ENCODE measurements at regions not wholly inside any gene's neighbourhood (a gene's known extent, or its start where the extent isn't known, plus 50 kb on each side); places are given as distances from the start of the nearest gene placed in this dataset.

DNA sequence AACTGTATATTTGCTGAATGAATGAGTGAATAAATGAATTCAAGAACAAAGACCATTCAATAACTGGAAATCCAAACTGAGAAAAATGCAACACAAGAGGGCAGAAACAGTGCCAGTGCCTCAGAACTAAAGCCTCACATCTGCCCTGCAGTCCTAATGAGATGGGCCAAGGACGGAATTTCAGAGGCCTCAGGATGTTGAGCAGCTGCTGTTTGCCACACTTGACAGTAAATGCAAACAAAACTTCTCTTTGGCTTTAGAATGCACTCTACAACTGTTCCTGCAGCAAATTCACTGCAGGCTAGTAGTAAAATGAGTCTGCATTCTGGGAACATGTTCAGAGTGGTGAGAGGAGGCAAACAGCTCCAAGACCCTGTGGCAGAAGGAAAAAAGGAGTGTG, 177.6 kb upstream of the LRFN2 start:
- no peaks in the 10 kb centered on the region for H3K36me3 ChIP-seq (ENCODE audit: control insufficient read depth, insufficient read depth, low read length)
- Mint-ChIP-seq H3K36me3 (ENCODE audit: low read depth) (no peaks in the 10 kb centered on the region), H3K4me3 (no peak overlapping the region), H3K27me3 (ENCODE audit: insufficient read depth) (peaks cover 5% of the 10 kb centered on the region), H3K9me3 (no peaks in the 10 kb centered on the region), H3K27ac (no peak overlapping the region), H3K4me1 (peaks cover 3% of the 10 kb centered on the region)
- H3K27me3 ChIP-seq (ENCODE audit: control insufficient read depth, insufficient read depth, low read length, poor library complexity, severe bottlenecking) = no peaks in the 10 kb centered on the region
- no peaks in the 10 kb centered on the region for H3K4me1 ChIP-seq (ENCODE audit: control insufficient read depth, insufficient read depth, low read length)
- no peaks in the 10 kb centered on the region for H3K9me3 ChIP-seq (ENCODE audit: control insufficient read depth, low read length)
- no peak overlapping the region for H3K4me3 ChIP-seq (ENCODE audit: low read length)
- 92 to 100% methylated on average over 1 of the region's 1 CpG for WGBS, 2 experiments (ENCODE audit: insufficient coverage in 1 of 2, insufficient read length in 1 of 2)
- TF ChIP-seq, protein P1, sequence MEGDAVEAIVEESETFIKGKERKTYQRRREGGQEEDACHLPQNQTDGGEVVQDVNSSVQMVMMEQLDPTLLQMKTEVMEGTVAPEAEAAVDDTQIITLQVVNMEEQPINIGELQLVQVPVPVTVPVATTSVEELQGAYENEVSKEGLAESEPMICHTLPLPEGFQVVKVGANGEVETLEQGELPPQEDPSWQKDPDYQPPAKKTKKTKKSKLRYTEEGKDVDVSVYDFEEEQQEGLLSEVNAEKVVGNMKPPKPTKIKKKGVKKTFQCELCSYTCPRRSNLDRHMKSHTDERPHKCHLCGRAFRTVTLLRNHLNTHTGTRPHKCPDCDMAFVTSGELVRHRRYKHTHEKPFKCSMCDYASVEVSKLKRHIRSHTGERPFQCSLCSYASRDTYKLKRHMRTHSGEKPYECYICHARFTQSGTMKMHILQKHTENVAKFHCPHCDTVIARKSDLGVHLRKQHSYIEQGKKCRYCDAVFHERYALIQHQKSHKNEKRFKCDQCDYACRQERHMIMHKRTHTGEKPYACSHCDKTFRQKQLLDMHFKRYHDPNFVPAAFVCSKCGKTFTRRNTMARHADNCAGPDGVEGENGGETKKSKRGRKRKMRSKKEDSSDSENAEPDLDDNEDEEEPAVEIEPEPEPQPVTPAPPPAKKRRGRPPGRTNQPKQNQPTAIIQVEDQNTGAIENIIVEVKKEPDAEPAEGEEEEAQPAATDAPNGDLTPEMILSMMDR (conservative IDR thresholded peaks at IDR 0.05) = no peak
- DNase-seq = no peak
- H3K27ac ChIP-seq (ENCODE audit: low read depth, low read length) = no peak overlapping the region
- H3K9ac ChIP-seq (ENCODE audit: extremely low read depth, low read length, poor library complexity, severe bottlenecking) = no peak overlapping the region

DNA sequence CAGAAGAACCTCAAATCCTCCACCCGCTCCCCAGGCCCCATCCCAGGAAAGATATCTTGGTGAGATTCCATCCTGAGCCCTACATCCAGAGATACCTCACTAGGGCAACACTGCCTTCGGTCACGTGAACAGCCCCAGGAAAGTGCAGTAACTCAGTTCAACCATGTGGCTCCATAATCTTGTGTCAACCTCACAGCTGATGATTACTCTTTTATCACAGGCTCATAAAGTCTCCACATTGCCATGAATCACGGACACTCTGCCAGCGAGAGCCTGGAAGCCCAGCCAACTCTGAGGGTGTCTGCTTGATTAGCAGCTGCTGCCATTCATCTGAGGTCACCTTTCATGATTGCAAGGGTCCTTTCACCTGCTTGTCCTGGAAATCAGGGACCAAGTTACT, 175.8 kb upstream of the LRFN2 start:
- DNase-seq = no peak
- H3K36me3 ChIP-seq (ENCODE audit: control insufficient read depth, insufficient read depth, low read length) = no peaks in the 10 kb centered on the region
- Mint-ChIP-seq H3K36me3 (ENCODE audit: low read depth) (no peaks in the 10 kb centered on the region), H3K9me3 (no peaks in the 10 kb centered on the region), H3K4me1 (peaks cover 3% of the 10 kb centered on the region), H3K4me3 (no peak overlapping the region), H3K27ac (no peak overlapping the region), H3K27me3 (ENCODE audit: insufficient read depth) (peaks cover 7% of the 10 kb centered on the region)
- no peak overlapping the region for H3K9ac ChIP-seq (ENCODE audit: extremely low read depth, low read length, poor library complexity, severe bottlenecking)
- 87 to 93% methylated on average over 4 to 5 of the region's 5 CpGs for WGBS, 2 experiments (ENCODE audit: insufficient coverage in 1 of 2, insufficient read length in 1 of 2)
- H3K4me1 ChIP-seq (ENCODE audit: control insufficient read depth, insufficient read depth, low read length) = no peaks in the 10 kb centered on the region
- H3K4me3 ChIP-seq (ENCODE audit: low read length) = no peak overlapping the region
- H3K27me3 ChIP-seq (ENCODE audit: control insufficient read depth, insufficient read depth, low read length, poor library complexity, severe bottlenecking) = no peaks in the 10 kb centered on the region
- H3K9me3 ChIP-seq (ENCODE audit: control insufficient read depth, low read length) = no peaks in the 10 kb centered on the region
- TF ChIP-seq, protein P1 (conservative IDR thresholded peaks at IDR 0.05) = no peak
- H3K27ac ChIP-seq (ENCODE audit: low read depth, low read length) = no peak overlapping the region

- no peaks in the 10 kb centered on the region for H3K9me3 ChIP-seq (ENCODE audit: control insufficient read depth, low read length)
- no peak overlapping the region for H3K27ac ChIP-seq (ENCODE audit: low read depth, low read length)
- H3K4me1 ChIP-seq (ENCODE audit: control insufficient read depth, insufficient read depth, low read length) = no peaks in the 10 kb centered on the region
- Mint-ChIP-seq H3K4me1 (peaks cover 3% of the 10 kb centered on the region), H3K27ac (no peak overlapping the region), H3K9me3 (no peaks in the 10 kb centered on the region), H3K4me3 (no peak overlapping the region), H3K27me3 (ENCODE audit: insufficient read depth) (peaks cover 24% of the 10 kb centered on the region), H3K36me3 (ENCODE audit: low read depth) (no peaks in the 10 kb centered on the region)
- 86 to 95% methylated on average over 3 of the region's 3 CpGs for WGBS, 2 experiments (ENCODE audit: insufficient coverage in 1 of 2, insufficient read length in 1 of 2)
- H3K27me3 ChIP-seq (ENCODE audit: control insufficient read depth, insufficient read depth, low read length, poor library complexity, severe bottlenecking) = peaks cover 11% of the 10 kb centered on the region
- H3K4me3 ChIP-seq (ENCODE audit: low read length) = no peak overlapping the region
- H3K9ac ChIP-seq (ENCODE audit: extremely low read depth, low read length, poor library complexity, severe bottlenecking) = no peak overlapping the region
- no peaks in the 10 kb centered on the region for H3K36me3 ChIP-seq (ENCODE audit: control insufficient read depth, insufficient read depth, low read length)
- no peak for DNase-seq
- TF ChIP-seq, protein P1 (conservative IDR thresholded peaks at IDR 0.05) = no peak
Measured at GRCh38 chr6:40760887-40761286, 173.7 kb upstream of the LRFN2 start.
